SK-N-SH treated with all-trans-retinoic acid at 6 μM for 48 hours (cell line): ENCODE measurements at regions not wholly inside any gene's neighbourhood (a gene's known extent, or its start where the extent isn't known, plus 50 kb on each side); places are given as distances from the start of the nearest gene placed in this dataset.

Experiments
- BACH2 ChIP-seq: fragments of 250-450 bp; sonication (Bioruptor Pico); IDR thresholded peaks from 2 replicates; pipeline ENCODE4 v1.9.0; 2021; ENCODE audit warnings: mild to moderate bottlenecking, borderline replicate concordance
- ZFP30 ChIP-seq: fragments of 450-650 bp; formaldehyde crosslinking; IDR thresholded peaks from 2 replicates; pipeline ENCODE4 v1.5.0; 2022; ENCODE audit warnings: mild to moderate bottlenecking, moderate library complexity

GRCh38 chr5:54807421-54807820, 178.0 kb downstream of the ESM1 start:
- TF ChIP-seq ZFP30 (CRISPR knock-in tag) (no peak), BACH2 (no peak)
